Upper lobe of right lung (tissue), 1 donor: ENCODE measurements at regions not wholly inside any gene's neighbourhood (a gene's known extent, or its start where the extent isn't known, plus 50 kb on each side); places are given as distances from the start of the nearest gene placed in this dataset.

Experiments used
- ATAC-seq: fragments of 200-7000 bp; cut with Tn5 transposase; one replicate; pipeline ENCODE4 v1.9.1; 2020; ENCODE audit warnings: mild to moderate bottlenecking, moderate library complexity
- DNase-seq: peaks from one replicate; pipeline ENCODE4 v3.0.0-alpha.2; 2020
- H3K27ac ChIP-seq: fragments of 200-600 bp; one replicate; pipeline ENCODE4 v1.8.0; 2022
- H3K27me3 ChIP-seq: fragments of 200-600 bp; one replicate; pipeline ENCODE4 v1.8.0; 2022; ENCODE audit warnings: mild to moderate bottlenecking
- H3K36me3 ChIP-seq: fragments of 200-600 bp; one replicate; pipeline ENCODE4 v1.8.0; 2022
- H3K4me1 ChIP-seq: fragments of 200-600 bp; one replicate; pipeline ENCODE4 v1.8.0; 2022
- H3K4me3 ChIP-seq: fragments of 200-600 bp; one replicate; pipeline ENCODE4 v1.8.0; 2022; ENCODE audit warnings: mild to moderate bottlenecking
- H3K9me3 ChIP-seq: fragments of 200-600 bp; one replicate; pipeline ENCODE4 v1.8.0; 2022
- intact Hi-C: fragments of 100-400 bp; cut with DNase I; formaldehyde crosslinking; loops from one replicate; pipeline ENCODE4 v1.11.0; 2022
- TF ChIP-seq, protein P1 (sequence below): fragments of 200-600 bp; IDR thresholded peaks from one replicate; pipeline ENCODE4 v1.8.0; 2022; ENCODE audit warnings: antibody characterized with exemption
- donor health status: DM: no; HTN: yes; CAD: no; lungs with severe emphysema.

DNA sequence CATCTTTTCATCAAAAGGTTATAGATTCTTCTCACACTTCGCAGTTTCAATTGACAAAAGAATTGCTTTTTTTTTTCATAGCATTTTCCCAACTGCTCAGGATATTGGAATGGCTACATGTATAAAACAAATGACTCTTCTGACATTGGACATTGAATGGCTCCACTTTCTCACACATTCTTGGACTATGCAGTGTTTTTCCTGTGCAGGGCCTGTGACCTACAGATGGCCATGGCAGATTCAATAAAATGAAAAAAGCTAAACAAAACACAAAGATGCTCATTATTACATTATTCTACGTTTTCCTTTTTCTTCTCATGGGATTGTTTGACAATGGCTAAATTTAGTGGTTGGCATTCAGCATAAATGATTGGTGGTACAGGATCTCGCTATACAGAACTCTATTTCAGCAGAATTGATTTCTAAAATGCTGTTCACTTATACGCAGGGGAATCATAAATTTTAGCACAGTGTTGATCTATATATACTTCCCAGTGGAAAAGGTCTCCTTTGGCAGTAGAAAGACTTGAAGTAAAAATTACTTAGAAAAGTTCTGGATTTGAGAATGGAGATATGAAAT, 115.6 kb upstream of the ADAMTS5 start:
- DNase-seq (no peak), ATAC-seq (no peak)
- intact Hi-C loops = no loop called here
- H3K36me3 ChIP-seq = no peaks in the 10 kb centered on the region
- no peaks in the 10 kb centered on the region for H3K9me3 ChIP-seq
- H3K4me1 ChIP-seq = no peaks in the 10 kb centered on the region
- H3K27ac ChIP-seq = no peak overlapping the region
- no peak overlapping the region for H3K4me3 ChIP-seq
- TF ChIP-seq, protein P1, sequence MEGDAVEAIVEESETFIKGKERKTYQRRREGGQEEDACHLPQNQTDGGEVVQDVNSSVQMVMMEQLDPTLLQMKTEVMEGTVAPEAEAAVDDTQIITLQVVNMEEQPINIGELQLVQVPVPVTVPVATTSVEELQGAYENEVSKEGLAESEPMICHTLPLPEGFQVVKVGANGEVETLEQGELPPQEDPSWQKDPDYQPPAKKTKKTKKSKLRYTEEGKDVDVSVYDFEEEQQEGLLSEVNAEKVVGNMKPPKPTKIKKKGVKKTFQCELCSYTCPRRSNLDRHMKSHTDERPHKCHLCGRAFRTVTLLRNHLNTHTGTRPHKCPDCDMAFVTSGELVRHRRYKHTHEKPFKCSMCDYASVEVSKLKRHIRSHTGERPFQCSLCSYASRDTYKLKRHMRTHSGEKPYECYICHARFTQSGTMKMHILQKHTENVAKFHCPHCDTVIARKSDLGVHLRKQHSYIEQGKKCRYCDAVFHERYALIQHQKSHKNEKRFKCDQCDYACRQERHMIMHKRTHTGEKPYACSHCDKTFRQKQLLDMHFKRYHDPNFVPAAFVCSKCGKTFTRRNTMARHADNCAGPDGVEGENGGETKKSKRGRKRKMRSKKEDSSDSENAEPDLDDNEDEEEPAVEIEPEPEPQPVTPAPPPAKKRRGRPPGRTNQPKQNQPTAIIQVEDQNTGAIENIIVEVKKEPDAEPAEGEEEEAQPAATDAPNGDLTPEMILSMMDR = no peak
- no peaks in the 10 kb centered on the region for H3K27me3 ChIP-seq

DNA sequence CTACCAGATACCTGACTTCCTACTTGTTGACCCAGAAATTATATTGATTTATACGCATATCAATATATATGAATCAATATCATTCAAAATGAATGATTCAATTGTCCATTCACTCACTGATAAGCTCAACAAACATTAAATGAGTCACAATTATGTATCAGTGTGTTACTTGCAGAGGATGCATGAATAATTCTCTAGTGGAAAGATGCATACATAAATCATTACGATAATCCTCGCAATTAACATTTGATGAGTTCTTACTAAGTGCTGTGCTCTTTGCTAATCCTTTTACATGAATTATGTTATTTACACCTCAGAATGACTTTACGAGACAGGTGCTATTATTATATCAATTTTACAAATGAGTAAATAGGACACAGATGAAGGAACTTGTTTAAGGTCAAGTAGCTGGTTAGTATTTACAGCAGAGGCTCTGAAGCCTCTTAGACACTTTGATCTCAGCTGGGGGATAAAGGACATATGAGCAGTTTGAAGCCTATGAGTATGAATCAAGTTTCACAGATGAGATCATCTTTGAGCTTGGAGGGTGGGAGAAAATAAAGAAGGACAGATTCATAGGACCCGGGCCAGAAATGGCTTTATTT, 112.8 kb upstream of the ADAMTS5 start:
- no peak overlapping the region for H3K4me3 ChIP-seq
- H3K36me3 ChIP-seq = no peaks in the 10 kb centered on the region
- TF ChIP-seq, protein P1 = no peak
- intact Hi-C loops = no loop called here
- H3K9me3 ChIP-seq = no peaks in the 10 kb centered on the region
- H3K4me1 ChIP-seq = no peaks in the 10 kb centered on the region
- no peak overlapping the region for H3K27ac ChIP-seq
- H3K27me3 ChIP-seq = no peaks in the 10 kb centered on the region
- ATAC-seq (no peak), DNase-seq (no peak)

DNA sequence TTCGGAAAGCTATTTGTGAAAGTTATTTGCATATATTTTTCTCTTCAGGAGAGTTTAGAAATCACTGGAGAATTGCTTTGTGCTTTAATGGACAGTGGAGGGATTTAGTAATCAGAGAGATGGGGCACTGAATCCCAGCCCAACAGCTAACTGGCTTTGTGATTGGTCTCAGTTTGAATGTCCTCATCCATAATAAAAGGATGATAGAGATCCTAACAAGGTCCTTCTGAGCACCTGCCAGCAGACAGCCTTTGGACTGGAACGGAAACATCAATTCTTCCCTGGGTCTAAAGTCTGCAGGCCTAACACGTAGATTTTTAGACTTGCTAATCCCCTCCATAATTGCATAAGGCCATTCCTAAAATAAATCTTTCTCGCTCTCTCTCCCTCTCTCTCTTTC, 112.0 kb upstream of the ADAMTS5 start:
- DNase-seq (no peak), ATAC-seq (no peak)
- no peaks in the 10 kb centered on the region for H3K27me3 ChIP-seq
- no peaks in the 10 kb centered on the region for H3K4me1 ChIP-seq
- no peaks in the 10 kb centered on the region for H3K36me3 ChIP-seq
- intact Hi-C loops = no loop called here
- H3K27ac ChIP-seq = no peak overlapping the region
- H3K9me3 ChIP-seq = no peaks in the 10 kb centered on the region
- no peak overlapping the region for H3K4me3 ChIP-seq
- TF ChIP-seq, protein P1 = no peak

DNA sequence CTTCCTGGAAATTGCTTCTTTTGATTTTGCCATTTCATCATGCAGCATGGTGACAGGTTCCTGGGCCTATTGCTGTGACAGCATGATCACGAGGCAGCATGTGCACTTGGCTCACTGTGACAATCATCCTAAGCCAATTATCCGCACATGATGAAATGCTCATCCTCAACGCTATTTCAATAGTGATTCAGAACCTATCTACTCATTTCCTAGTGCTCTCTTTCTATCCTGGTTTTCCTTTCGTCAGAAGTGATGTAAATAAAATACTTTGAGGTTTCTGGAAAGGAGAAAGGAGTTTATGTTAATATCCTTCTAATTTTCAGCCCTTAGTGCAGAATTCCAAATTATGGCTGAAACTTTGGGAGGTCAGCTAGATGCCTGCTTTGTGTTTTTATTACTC, 110.6 kb upstream of the ADAMTS5 start:
- no peak for ATAC-seq
- TF ChIP-seq, protein P1 = no peak

DNA sequence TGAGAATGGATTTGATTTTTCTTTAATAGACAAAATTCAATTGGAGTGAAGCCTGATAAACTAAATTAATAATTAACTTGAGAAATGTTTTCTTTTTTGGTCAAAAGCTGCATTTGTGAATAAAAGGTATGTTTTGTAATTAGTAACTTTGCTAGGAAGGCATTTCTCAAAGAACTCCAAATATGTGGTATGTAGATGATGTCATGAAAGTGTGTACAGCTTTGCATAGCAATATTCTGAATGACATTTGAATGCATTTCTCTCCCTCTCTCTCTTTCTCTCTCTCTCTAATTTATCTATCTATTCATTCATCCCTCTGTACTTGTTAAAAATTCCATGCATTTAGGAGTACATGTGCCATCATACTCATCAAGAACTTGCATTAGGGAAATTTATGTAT, 109.1 kb upstream of the ADAMTS5 start:
- Histone ChIP-seq H3K27me3 (no peaks in the 10 kb centered on the region), H3K36me3 (no peaks in the 10 kb centered on the region), H3K27ac (no peak overlapping the region), H3K4me1 (no peaks in the 10 kb centered on the region), H3K9me3 (no peaks in the 10 kb centered on the region), H3K4me3 (no peak overlapping the region)
- TF ChIP-seq, protein P1 = no peak
- intact Hi-C loops = no loop called here
- no peak for DNase-seq
- ATAC-seq = no peak

More for the DNA sequence above, 110.6 kb upstream of the ADAMTS5 start:
- intact Hi-C loops = no loop called here
- no peak overlapping the region for H3K27ac ChIP-seq
- H3K4me1 ChIP-seq = no peaks in the 10 kb centered on the region
- H3K27me3 ChIP-seq = no peaks in the 10 kb centered on the region
- no peak for DNase-seq
- no peaks in the 10 kb centered on the region for H3K9me3 ChIP-seq
- no peak overlapping the region for H3K4me3 ChIP-seq
- H3K36me3 ChIP-seq = no peaks in the 10 kb centered on the region
